Suprapubic skin (tissue), 4 donors: ENCODE measurements at regions not wholly inside any gene's neighbourhood (a gene's known extent, or its start where the extent isn't known, plus 50 kb on each side); places are given as distances from the start of the nearest gene placed in this dataset.

Experiments
- DNase-seq, 2 donors: peaks; one replicate each; pipeline ENCODE4 v3.0.0-alpha.2; 2019; ENCODE audit warnings: low spot score in 2 of 2
- H3K27ac ChIP-seq: fragments of 200-600 bp; sonication (generic); one replicate; pipeline ENCODE4 v1.5.1; 2019
- H3K27me3 ChIP-seq: fragments of 200-600 bp; sonication (generic); one replicate; pipeline ENCODE4 v1.5.1; 2019
- H3K36me3 ChIP-seq: fragments of 200-600 bp; sonication (generic); one replicate; pipeline ENCODE4 v1.5.1; 2019
- H3K4me1 ChIP-seq: fragments of 200-600 bp; sonication (generic); one replicate; pipeline ENCODE4 v1.5.1; 2019
- H3K4me3 ChIP-seq: fragments of 200-600 bp; sonication (generic); one replicate; pipeline ENCODE4 v1.5.1; 2019; ENCODE audit warnings: mild to moderate bottlenecking
- H3K9me3 ChIP-seq: fragments of 200-600 bp; sonication (generic); one replicate; pipeline ENCODE4 v1.5.1; 2019
- EP300 ChIP-seq: sonication (generic); formaldehyde crosslinking; IDR thresholded peaks from one replicate; pipeline ENCODE4 v1.6.1; 2017; ENCODE audit warnings: antibody characterized with exemption
- POLR2A ChIP-seq, 2 donors: fragments of 450-650 bp; IDR thresholded peaks; one replicate each; pipeline ENCODE4 v1.6.1; 2017; ENCODE audit warnings: antibody characterized with exemption in 2 of 2, mild to moderate bottlenecking in 2 of 2, moderate library complexity in 2 of 2
- POLR2AphosphoS5 ChIP-seq, 3 donors: sonication (generic); formaldehyde crosslinking; IDR thresholded peaks; one replicate each; pipeline ENCODE4 v1.6.1; 2017; ENCODE audit warnings: antibody characterized with exemption in 3 of 3
- WGBS: methylation state at CpG from one replicate; pipeline ENCODE4 v1.1.5; 2018; 5-methylcytosine and 5-hydroxymethylcytosine counted together
- TF ChIP-seq, protein P1 (sequence below), 2 donors: fragments of 200-600 bp in 1 of 2; fragments of 450-650 bp in 1 of 2; sonication (generic) in 1 of 2; IDR thresholded peaks; one replicate each; pipeline ENCODE4 v1.5.1; 2016 to 2019; ENCODE audit warnings: antibody characterized with exemption in 2 of 2, mild to moderate bottlenecking in 1 of 2, moderate library complexity in 1 of 2

DNA sequence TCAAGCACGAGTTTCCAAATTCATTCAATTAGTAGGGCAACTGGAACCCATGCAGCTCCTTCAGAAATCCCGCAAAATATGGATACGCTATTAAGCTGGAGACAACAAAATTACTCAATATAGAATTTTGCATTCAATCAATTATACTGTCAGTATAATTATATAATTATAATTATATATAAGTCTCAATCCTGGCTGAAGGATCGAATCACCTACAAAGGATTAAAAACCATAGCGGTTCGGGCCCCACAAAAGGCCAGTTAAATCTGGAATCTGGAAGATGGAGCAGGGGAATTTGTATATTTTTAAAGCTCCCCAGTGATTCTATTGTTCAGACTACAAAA, 55.7 kb downstream of the FHIP2A start:
- Histone ChIP-seq H3K27me3 (peaks cover 4% of the 10 kb centered on the region), H3K9me3 (no peaks in the 10 kb centered on the region), H3K36me3 (no peaks in the 10 kb centered on the region), H3K4me3 (no peak overlapping the region), H3K27ac (no peak overlapping the region), H3K4me1 (no peaks in the 10 kb centered on the region)
- 37% methylated on average over 6 of the region's 6 CpGs for WGBS
- no peak for DNase-seq
- no peak for TF ChIP-seq EP300
- no peak for TF ChIP-seq POLR2A (IDR thresholded peaks at IDR 0.05)
- TF ChIP-seq POLR2AphosphoS5 (IDR thresholded peaks at IDR 0.05): no peak
- TF ChIP-seq, protein P1, sequence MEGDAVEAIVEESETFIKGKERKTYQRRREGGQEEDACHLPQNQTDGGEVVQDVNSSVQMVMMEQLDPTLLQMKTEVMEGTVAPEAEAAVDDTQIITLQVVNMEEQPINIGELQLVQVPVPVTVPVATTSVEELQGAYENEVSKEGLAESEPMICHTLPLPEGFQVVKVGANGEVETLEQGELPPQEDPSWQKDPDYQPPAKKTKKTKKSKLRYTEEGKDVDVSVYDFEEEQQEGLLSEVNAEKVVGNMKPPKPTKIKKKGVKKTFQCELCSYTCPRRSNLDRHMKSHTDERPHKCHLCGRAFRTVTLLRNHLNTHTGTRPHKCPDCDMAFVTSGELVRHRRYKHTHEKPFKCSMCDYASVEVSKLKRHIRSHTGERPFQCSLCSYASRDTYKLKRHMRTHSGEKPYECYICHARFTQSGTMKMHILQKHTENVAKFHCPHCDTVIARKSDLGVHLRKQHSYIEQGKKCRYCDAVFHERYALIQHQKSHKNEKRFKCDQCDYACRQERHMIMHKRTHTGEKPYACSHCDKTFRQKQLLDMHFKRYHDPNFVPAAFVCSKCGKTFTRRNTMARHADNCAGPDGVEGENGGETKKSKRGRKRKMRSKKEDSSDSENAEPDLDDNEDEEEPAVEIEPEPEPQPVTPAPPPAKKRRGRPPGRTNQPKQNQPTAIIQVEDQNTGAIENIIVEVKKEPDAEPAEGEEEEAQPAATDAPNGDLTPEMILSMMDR (IDR thresholded peaks at IDR 0.05): no peak

DNA sequence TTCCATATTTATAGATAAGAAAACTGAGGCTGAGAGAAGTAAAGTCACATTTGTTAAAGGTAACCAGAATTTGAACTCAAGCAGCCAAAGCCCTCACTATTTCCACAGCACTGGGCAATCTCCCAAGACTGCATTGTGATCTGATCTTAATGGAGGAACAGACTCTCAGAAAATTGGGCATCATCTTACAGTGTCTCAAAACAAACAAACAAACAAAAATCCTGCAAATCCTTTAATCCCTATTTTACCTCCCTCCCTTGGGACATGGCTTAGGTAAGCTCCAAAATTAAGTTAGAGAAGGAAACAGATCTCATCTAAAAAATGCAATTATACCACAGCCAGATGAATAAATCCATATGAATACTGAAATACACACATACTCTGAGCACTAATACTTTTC, 57.5 kb downstream of the FHIP2A start:
- no peak overlapping the region for H3K4me3 ChIP-seq
- peaks cover 4% of the 10 kb centered on the region for H3K27me3 ChIP-seq
- DNase-seq: no peak
- H3K36me3 ChIP-seq: no peaks in the 10 kb centered on the region
- H3K27ac ChIP-seq: no peak overlapping the region
- no peaks in the 10 kb centered on the region for H3K4me1 ChIP-seq
- TF ChIP-seq EP300 (no peak), POLR2A (IDR thresholded peaks at IDR 0.05) (no peak)
- H3K9me3 ChIP-seq: no peaks in the 10 kb centered on the region

- Histone ChIP-seq H3K27me3 (peaks cover 4% of the 10 kb centered on the region), H3K4me3 (no peak overlapping the region), H3K9me3 (no peaks in the 10 kb centered on the region), H3K27ac (no peak overlapping the region), H3K4me1 (no peaks in the 10 kb centered on the region), H3K36me3 (no peaks in the 10 kb centered on the region)
- DNase-seq: no peak
- TF ChIP-seq, protein P1 (IDR thresholded peaks at IDR 0.05): peak in 1 of 2 donors; percentile 23
- no peak for TF ChIP-seq POLR2A (IDR thresholded peaks at IDR 0.05)
- TF ChIP-seq POLR2AphosphoS5 (IDR thresholded peaks at IDR 0.05): no peak
- 31% methylated on average over 13 of the region's 13 CpGs for WGBS
These were observed 58.1 kb downstream of the FHIP2A start for GRCh38 chr10:114879541-114880158.

GRCh38 chr10:114881417-114881816, 56.6 kb upstream of the TRUB1 start:
- no peak overlapping the region for H3K4me3 ChIP-seq
- H3K27ac ChIP-seq: no peak overlapping the region
- no peak for DNase-seq
- no peaks in the 10 kb centered on the region for H3K4me1 ChIP-seq
- no peaks in the 10 kb centered on the region for H3K9me3 ChIP-seq
- H3K36me3 ChIP-seq: no peaks in the 10 kb centered on the region
- TF ChIP-seq, protein P1 (IDR thresholded peaks at IDR 0.05): no peak
- TF ChIP-seq POLR2A (IDR thresholded peaks at IDR 0.05) (no peak), EP300 (no peak), POLR2AphosphoS5 (IDR thresholded peaks at IDR 0.05) (no peak)
- peaks cover 3% of the 10 kb centered on the region for H3K27me3 ChIP-seq
- WGBS: 90% methylated on average over 3 of the region's 3 CpGs

DNA sequence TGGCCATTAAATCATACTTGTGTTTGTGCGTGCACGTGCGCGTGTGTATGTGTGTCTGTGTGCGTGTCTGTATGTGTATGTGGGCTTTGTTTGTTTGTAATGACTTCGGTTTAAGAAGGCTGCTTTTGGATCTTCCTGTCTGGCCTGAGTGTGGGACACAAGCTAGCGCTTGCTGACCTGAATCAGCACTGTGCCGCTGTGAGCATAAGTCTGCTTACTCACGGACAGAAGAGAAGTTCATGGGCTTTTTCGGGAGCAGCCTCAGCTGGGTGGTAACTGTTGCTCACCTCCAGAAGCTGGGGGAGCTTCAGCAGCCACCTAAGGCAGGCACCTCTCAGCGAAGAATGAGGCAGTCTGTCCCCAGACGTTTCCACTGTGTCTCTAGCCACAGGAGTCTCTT, 56.1 kb upstream of the TRUB1 start:
- no peaks in the 10 kb centered on the region for H3K36me3 ChIP-seq
- H3K4me1 ChIP-seq: no peaks in the 10 kb centered on the region
- H3K4me3 ChIP-seq: no peak overlapping the region
- H3K9me3 ChIP-seq: no peaks in the 10 kb centered on the region
- no peak for DNase-seq
- H3K27ac ChIP-seq: no peak overlapping the region
- WGBS: 77% methylated on average over 12 of the region's 12 CpGs
- no peaks in the 10 kb centered on the region for H3K27me3 ChIP-seq
- TF ChIP-seq EP300 (no peak), POLR2AphosphoS5 (IDR thresholded peaks at IDR 0.05) (no peak), POLR2A (IDR thresholded peaks at IDR 0.05) (no peak)
- TF ChIP-seq, protein P1 (IDR thresholded peaks at IDR 0.05): no peak

DNA sequence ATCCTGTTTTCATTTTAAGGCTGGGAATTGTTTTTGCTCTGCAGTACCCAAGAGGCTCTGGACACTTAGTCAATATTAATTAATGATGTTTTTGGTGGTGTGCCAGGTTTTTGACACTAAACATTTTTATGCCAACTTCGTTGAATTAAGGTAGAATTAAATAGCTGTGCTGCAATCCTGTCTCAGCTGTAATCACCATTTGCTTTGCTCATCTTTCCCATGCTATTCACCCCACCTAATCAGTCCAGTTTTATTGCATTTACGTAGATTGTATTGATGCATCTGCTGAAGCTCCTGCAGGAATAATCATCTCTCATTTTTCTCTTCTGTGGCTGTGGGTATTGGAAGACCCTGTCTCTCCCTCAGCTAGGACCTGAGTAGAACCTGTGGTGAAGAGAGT, 52.6 kb upstream of the TRUB1 start:
- DNase-seq: no peak
- Histone ChIP-seq H3K27ac (no peak overlapping the region), H3K9me3 (no peaks in the 10 kb centered on the region), H3K4me3 (no peak overlapping the region), H3K27me3 (no peaks in the 10 kb centered on the region), H3K36me3 (no peaks in the 10 kb centered on the region), H3K4me1 (no peaks in the 10 kb centered on the region)
- no peak for TF ChIP-seq EP300
- TF ChIP-seq POLR2A (IDR thresholded peaks at IDR 0.05): no peak
- no peak for TF ChIP-seq POLR2AphosphoS5 (IDR thresholded peaks at IDR 0.05)
- 49% methylated on average over 2 of the region's 2 CpGs for WGBS
